Stimulated activated CD8-positive, alpha-beta memory T cell treated with anti-CD3 and anti-CD28 coated beads, Interleukin-12 subunit alpha, Interleukin-12 subunit beta, amount 100 ng/mL, for 24 hours (primary cell): ENCODE measurements at regions not wholly inside any gene's neighbourhood (a gene's known extent, or its start where the extent isn't known, plus 50 kb on each side); places are given as distances from the start of the nearest gene placed in this dataset.
"Not testable (repeated sequence)": the region's sequence is repeated elsewhere in the genome, so short reads cannot be mapped to it uniquely, and the experiment has no call there.

Experiments
- DNase-seq: peaks from one replicate; pipeline ENCODE4 v3.0.0-alpha.2; 2020; ENCODE audit errors: extremely low read depth

DNA sequence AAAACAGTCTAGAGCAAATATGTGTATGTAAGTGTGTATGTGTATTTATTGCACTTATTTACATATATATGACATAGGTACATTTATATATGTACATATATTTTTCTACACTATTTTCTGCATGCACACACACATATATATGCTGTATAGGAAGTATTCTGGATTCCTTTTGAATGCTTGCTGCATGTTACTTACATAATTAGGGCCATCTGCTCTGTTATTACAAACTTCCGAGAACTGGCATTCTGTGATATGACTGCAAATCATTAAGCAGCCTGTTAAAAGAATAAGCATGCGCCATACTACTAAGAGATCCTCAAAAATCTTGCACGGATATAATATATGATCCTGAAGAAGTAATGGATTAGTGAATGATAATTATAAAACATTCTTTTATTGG, 1157.6 kb upstream of the TENM3 start:
- no peak for DNase-seq

- DNase-seq, result no peak
Measured at GRCh38 chr4:181105487-181105886, 1137.7 kb upstream of the TENM3 start.

DNA sequence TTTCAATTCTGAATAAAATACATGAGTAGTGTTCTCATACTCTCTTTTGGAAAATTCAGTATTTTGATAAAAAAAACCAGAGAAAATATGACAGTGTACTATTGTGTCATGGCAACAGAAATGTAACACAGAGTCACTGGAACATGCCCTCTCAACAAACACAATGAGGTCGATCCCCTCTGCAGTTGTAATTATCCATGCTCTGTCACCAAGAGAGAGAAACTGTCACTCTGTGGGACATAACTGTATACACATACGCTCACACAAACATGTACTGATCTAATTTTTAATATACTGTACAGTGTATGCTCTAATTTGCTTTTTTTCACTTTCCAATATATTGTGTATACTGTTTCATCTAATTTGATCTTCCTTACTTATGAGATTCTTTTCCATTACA, 1136.8 kb upstream of the TENM3 start:
- DNase-seq, result no peak

- DNase-seq, result no peak
Measured at GRCh38 chr4:181108237-181108636, 1135.0 kb upstream of the TENM3 start.

DNA sequence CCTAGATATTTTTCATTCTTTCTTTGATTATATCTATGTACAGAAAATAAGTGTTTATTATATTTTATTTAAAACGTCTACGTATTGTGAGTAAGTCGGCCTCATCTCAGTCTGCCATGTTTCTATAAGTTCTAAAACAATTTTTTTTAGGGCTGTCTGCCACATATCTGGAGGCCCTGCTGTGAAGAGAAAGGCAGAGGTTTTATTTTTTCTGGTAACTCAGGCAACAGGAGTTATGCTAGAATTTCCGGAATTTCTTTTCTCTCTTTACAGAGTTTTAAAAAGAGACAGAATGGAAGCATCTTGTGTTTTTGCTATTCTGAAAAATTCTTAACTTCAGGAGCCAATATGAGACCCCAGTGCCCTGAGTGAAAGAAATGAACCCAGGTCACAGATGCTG, 1124.0 kb upstream of the TENM3 start:
- DNase-seq, result no peak

GRCh38 chr4:181121733-181122132, 1121.5 kb upstream of the TENM3 start:
- no peak for DNase-seq

- DNase-seq, result no peak
Measured at GRCh38 chr4:181127171-181127570, 1116.0 kb upstream of the TENM3 start.

GRCh38 chr4:181130317-181130716, 1112.9 kb upstream of the TENM3 start:
- not testable (repeated sequence) for DNase-seq

DNA sequence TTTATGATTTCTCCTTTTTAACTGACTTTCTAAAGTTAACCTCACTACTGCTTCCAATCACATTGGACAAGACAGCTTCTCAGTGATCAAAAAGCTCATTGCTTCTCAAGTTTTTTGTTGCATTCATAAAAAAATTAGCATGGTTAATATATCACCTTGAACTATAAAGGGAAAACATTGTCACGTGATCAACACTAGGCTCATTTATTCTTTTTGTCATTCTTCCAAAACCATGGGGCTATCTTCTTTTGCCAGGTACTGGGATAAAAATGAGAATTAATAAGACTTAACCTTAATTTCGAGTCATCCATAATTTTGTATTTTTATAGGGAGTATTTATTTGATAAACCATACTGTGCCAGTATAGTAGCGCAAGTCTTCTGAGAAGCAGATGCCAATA, 1105.9 kb upstream of the TENM3 start:
- DNase-seq, result no peak

- DNase-seq, result no peak
Measured at GRCh38 chr4:181138116-181138515, 1105.1 kb upstream of the TENM3 start.

- no peak for DNase-seq
Measured at GRCh38 chr4:181140037-181140603, 1103.1 kb upstream of the TENM3 start.

DNA sequence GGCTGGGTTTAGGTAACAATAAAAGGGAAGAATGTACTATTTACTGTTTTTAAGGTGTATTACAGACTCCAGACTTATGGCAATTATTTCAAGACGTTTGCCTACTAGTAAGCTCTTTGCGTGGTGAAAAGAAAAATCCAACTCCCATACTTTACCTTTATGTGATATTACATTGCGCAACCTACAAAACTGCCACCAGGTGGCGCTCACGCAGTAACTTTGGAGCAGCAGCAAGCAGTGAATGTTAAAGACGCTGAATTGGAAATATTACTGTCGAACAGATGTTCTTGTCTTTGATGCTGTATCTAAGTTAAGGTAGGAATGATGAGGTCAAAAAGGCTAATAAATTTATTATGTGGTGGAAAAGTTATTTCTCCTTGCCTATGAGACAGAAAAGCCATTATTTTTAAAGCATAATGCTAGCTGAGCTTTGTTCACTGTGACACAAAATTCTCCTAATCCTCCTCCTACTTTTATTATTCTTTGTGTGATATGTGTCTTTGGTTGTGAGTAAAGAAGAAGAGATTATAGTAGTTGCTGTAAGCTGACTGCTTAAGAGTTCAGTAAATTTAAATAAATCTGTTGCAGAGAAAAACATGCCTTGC, 1099.8 kb upstream of the TENM3 start:
- peak; percentile 25 for DNase-seq

DNA sequence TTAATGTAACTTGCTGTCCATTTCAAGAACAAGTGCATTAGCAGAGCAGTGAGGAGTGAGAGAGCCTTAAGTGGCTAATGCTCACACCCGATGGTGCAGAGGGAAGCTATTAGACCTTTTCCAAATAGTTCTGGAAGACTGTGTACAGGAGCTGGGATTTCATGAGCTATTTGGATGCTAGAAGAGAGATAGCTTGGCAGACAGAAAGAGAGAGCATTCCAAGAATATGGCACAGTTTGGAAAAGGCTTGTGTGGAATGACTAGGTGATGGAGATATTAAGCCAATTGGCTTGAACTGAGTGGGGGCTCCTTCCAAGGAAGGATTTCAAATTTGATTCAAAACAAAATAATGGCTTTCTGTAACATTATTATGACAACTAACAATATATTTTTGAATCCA, 1097.2 kb upstream of the TENM3 start:
- no peak for DNase-seq

- DNase-seq, result no peak
Measured at GRCh38 chr4:181147416-181147951, 1095.7 kb upstream of the TENM3 start.

GRCh38 chr4:181148470-181148869, 1094.7 kb upstream of the TENM3 start:
- no peak for DNase-seq

DNA sequence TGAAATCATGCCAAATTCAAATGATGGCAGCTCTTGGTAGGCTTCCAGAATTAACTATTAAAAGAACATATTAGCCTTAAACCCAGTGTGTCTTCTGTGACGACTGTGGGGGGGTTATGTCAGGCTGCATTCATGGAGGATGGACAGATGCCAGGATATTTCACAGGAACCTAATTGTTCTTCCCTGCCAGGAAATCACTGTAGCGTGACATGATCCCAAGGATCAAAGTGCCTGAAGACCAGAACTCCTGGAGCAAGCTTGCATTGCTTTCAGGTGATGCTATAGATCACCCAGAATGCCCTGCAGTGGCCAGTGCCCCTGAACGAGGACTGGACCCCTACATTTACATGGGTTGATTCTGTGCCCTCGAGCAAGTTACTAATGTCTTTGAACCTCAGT, 1093.0 kb upstream of the TENM3 start:
- DNase-seq, result no peak

DNA sequence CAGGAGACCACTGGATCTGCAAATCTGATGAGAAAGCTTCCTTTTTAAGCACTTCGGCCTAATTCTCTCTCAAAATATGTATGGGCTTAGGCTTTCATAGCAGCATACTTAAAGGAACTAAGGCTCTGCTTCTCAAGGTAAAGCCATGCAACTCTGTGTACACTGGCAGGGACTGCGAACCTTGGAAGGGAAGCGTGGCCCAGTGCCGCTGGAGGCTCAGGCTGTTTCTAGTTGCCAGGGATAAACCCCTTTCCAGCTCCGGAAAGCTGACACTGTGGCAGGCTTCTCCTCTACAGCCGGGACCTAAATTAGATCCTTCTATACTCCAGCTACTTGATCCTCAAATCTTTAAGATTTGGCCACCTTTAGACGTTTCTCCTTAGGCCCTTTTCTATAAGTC, 1091.3 kb upstream of the TENM3 start:
- no peak for DNase-seq

- no peak for DNase-seq
Measured at GRCh38 chr4:181157647-181158046, 1085.6 kb upstream of the TENM3 start.

DNA sequence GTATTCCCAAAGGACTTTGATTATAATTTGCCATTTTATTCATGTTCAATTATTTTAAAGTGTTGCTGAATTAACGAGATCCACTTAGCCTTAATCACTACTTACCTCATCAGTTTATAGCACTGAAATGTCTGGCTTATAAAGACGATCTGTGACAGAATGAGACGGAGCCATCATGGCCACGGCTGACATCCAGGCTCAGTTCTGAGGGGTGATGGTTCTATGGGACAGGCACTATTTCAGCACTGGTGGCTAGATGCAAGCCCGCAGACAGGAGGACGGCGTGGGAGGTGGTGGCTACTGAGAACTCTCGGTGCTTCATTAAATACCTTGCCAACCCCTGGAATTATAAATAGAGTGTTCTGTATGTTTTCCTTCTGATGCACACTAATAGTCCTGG, 1084.2 kb upstream of the TENM3 start:
- no peak for DNase-seq

- no peak for DNase-seq
Measured at GRCh38 chr4:181161669-181162068, 1081.5 kb upstream of the TENM3 start.

- no peak for DNase-seq
Measured at GRCh38 chr4:181162266-181162665, 1080.9 kb upstream of the TENM3 start.

DNA sequence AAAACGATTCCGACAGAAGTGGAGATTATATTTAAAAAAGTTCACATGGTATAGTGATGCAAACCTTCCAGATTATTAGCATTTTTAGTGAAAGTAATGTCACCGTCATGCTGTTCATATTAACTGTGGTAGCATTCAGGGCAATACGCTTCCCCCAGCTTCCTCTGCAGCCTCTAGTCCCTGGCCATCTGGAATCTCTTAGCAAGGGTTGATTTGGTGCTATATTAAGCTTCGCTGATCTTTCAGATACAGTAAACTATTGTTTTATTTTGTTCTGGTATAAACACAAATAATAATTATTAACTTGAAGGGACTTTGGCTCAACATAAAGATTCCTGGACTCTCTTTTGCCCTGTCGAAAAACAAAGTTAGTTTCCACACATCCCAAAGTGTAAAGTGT, 1080.5 kb upstream of the TENM3 start:
- no peak for DNase-seq

DNA sequence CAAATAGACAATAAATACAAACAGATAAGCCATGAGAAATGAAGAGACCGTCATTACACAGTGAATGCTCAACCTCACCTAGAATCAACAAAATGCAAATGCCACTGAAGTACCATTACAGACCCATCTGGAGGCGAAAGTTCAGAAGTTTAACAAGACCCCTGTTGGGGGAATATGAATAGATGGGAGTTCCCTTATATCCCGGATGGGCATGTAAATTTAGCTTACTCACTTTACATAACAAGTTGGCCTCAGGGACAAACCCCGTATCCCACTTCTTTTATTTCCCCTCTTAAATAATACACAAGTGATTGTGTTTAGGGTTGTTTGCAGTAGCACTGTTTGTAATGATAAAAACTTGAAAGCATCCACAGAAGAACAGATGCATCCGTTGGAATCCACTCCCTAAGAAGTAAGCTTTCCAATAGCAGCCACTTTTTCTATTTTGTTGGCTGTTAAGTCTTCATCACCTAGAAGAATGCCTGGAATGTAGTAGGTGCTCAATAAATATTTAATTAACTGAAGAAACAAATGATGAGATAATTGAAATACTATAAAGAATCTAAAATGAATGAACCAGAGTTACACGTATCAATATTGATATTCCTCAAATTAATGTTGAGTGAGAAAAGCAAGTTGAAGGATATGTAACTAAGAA, 1076.3 kb upstream of the TENM3 start:
- DNase-seq, result no peak
